Panc1 (cell line): ENCODE measurements at regions not wholly inside any gene's neighbourhood (a gene's known extent, or its start where the extent isn't known, plus 50 kb on each side); places are given as distances from the start of the nearest gene placed in this dataset.

ENCODE experiments used
- ATAC-seq: fragments of 200-7000 bp; cut with Tn5 transposase; 2 replicates; pipeline ENCODE4 v1.9.1; 2020; ENCODE audit warnings: mild to moderate bottlenecking, moderate library complexity
- BruUV-seq: library from RNA; stranded (reverse); fragments of 400-500 nt; replicated peaks from 2 replicates; lab custom pipeline; 2021; lab: Mats Ljungman, UMichigan
- CTCF ChIA-PET: fragments of 300-600 bp; sonication (Branson Sonifier 250); formaldehyde crosslinking; loops from one replicate; lab custom pipeline; 2022; ENCODE audit warnings: antibody characterized with exemption; lab: Charles Lee
- POLR2A ChIA-PET: fragments of 300-600 bp; sonication (Branson Sonifier 250); formaldehyde crosslinking; loops from one replicate; lab custom pipeline; 2022; ENCODE audit warnings: antibody characterized with exemption; lab: Charles Lee
- DNase-seq: peaks from one replicate; pipeline ENCODE4 v3.0.0-alpha.2; 2010; ENCODE audit warnings: low read depth, low spot score
- H3K27ac ChIP-seq: 2 replicates; pipeline ENCODE4 v1.5.1; 2011; ENCODE audit warnings: mild to moderate bottlenecking, low read length, inconsistent platforms
- H3K27me3 ChIP-seq: fragments of 200-500 bp; sonication (Bioruptor generic); 2 replicates; pipeline ENCODE4 v1.6.0; 2014; ENCODE audit warnings: low read length, inconsistent platforms; ENCODE audit not compliant: control insufficient read depth, insufficient read depth
- H3K36me3 ChIP-seq: fragments of 200-500 bp; sonication (Bioruptor generic); 2 replicates; pipeline ENCODE4 v1.5.1; 2014; ENCODE audit warnings: inconsistent platforms, mild to moderate bottlenecking, low read length, moderate library complexity; ENCODE audit not compliant: control insufficient read depth, insufficient read depth
- H3K4me1 ChIP-seq: 2 replicates; pipeline ENCODE4 v1.5.1; 2011; ENCODE audit warnings: inconsistent platforms, mild to moderate bottlenecking, low read length, moderate library complexity; ENCODE audit not compliant: control insufficient read depth, insufficient read depth
- H3K4me3 ChIP-seq, 2 experiments: 2 replicates each; pipeline ENCODE4 v1.5.1; 2011 to 2012; ENCODE audit warnings: low read depth in 2 of 2, low read length in 2 of 2, mild to moderate bottlenecking in 2 of 2, inconsistent platforms in 1 of 2, moderate library complexity in 1 of 2
- H3K9me3 ChIP-seq: fragments of 200-500 bp; sonication (Bioruptor generic); 2 replicates; pipeline ENCODE4 v1.5.1; 2014; ENCODE audit warnings: low read depth, mild to moderate bottlenecking, inconsistent platforms, low read length, moderate library complexity; ENCODE audit not compliant: control insufficient read depth, insufficient read depth
- CTCF ChIP-seq: fragments of 450-650 bp; IDR thresholded peaks from 2 replicates; pipeline ENCODE4 v1.5.1; 2017; ENCODE audit warnings: mild to moderate bottlenecking
- POLR2AphosphoS5 ChIP-seq: IDR thresholded peaks from 2 replicates; pipeline ENCODE4 v1.6.1; 2012; ENCODE audit warnings: mild to moderate bottlenecking, low read depth, low read length, moderate library complexity
- REST ChIP-seq, 2 experiments: IDR thresholded peaks; 2 replicates each; pipeline ENCODE4 v1.6.1; 2011 to 2012; ENCODE audit warnings: low read depth in 2 of 2, control low read depth in 1 of 2, low read length in 1 of 2, mild to moderate bottlenecking in 1 of 2, moderate library complexity in 1 of 2; ENCODE audit not compliant: insufficient read depth in 1 of 2
- SIN3A ChIP-seq: IDR thresholded peaks from 2 replicates; pipeline ENCODE4 v1.6.1; 2012; ENCODE audit warnings: low read depth, mild to moderate bottlenecking, low read length, moderate library complexity, borderline replicate concordance; ENCODE audit not compliant: insufficient read depth
- TCF7L2 ChIP-seq: IDR thresholded peaks from 2 replicates; pipeline ENCODE4 v1.6.1; 2011; ENCODE audit warnings: mild to moderate bottlenecking, low read depth, low read length, inconsistent platforms
- in situ Hi-C: cut with HindIII; loops from 2 replicates; pipeline ENCODE4 v1.10.0; 2016; ENCODE audit warnings: low sequenced_read_pairs, low pct_unique_long_range_greater_than_20kb
- intact Hi-C: fragments of 100-400 bp; cut with micrococcal nuclease; formaldehyde crosslinking; loops from one replicate; pipeline ENCODE4 v1.10.0; 2022; ENCODE audit not compliant: unreplicated experiment

- H3K36me3 ChIP-seq: no peaks in the 10 kb centered on the region
- H3K9me3 ChIP-seq: no peaks in the 10 kb centered on the region
- ATAC-seq (no peak), DNase-seq (no peak)
- intact Hi-C loops: no loop called here
- BruUV-seq: no TSS peak
- no peaks in the 10 kb centered on the region for H3K27me3 ChIP-seq
- ChIA-PET CTCF (no interaction called here), POLR2A (no interaction called here)
- no peak overlapping the region for H3K27ac ChIP-seq
- in situ Hi-C loops: no loop called here
- no peaks in the 10 kb centered on the region for H3K4me1 ChIP-seq
- TF ChIP-seq REST (IDR thresholded peaks at IDR 0.05; ENCODE audit: insufficient read depth in 1 of 2, low read depth in 2 of 2, low read length in 1 of 2) (no peak), SIN3A (no peak), CTCF (no peak), POLR2AphosphoS5 (no peak), TCF7L2 (no peak)
- H3K4me3 ChIP-seq: no peak overlapping the region
These were observed 216.6 kb downstream of the PLA2G4A start for GRCh38 chr1:187045371-187045770.

- H3K4me1 ChIP-seq: no peaks in the 10 kb centered on the region
- in situ Hi-C loops (no loop called here), intact Hi-C loops (no loop called here)
- ChIA-PET POLR2A (no interaction called here), CTCF (no interaction called here)
- no TSS peak for BruUV-seq
- no peaks in the 10 kb centered on the region for H3K27me3 ChIP-seq
- no peaks in the 10 kb centered on the region for H3K36me3 ChIP-seq
- H3K9me3 ChIP-seq: no peaks in the 10 kb centered on the region
- H3K4me3 ChIP-seq: no peak overlapping the region
- no peak for ATAC-seq
- H3K27ac ChIP-seq: no peak overlapping the region
- DNase-seq: no peak
- no peak for TF ChIP-seq TCF7L2
- no peak for TF ChIP-seq REST (IDR thresholded peaks at IDR 0.05; ENCODE audit: insufficient read depth in 1 of 2, low read depth in 2 of 2, low read length in 1 of 2)
- no peak for TF ChIP-seq POLR2AphosphoS5
- no peak for TF ChIP-seq SIN3A
- no peak for TF ChIP-seq CTCF
These were observed 217.5 kb downstream of the PLA2G4A start for GRCh38 chr1:187046293-187046692.
